ENCODE measurements at regions not wholly inside any gene's neighbourhood (a gene's known extent, or its start where the extent isn't known, plus 50 kb on each side); places are given as distances from the start of the nearest gene placed in this dataset.

- H3K4me1 ChIP-seq (ENCODE audit: insufficient read depth, low read length, severe bottlenecking), result no peaks in the 10 kb centered on the region
- H3K4me2 ChIP-seq (ENCODE audit: low read length), result no peak overlapping the region
- H3K27me3 ChIP-seq (ENCODE audit: insufficient read depth, low read length), result no peaks in the 10 kb centered on the region
- no peak overlapping the region for H3K9ac ChIP-seq (ENCODE audit: low read length)
- H3F3A ChIP-seq (ENCODE audit: insufficient read depth, low read length), result no peaks in the 10 kb centered on the region
- no peaks in the 10 kb centered on the region for H3K79me2 ChIP-seq (ENCODE audit: insufficient read depth, low read length)
- H4K20me1 ChIP-seq (ENCODE audit: insufficient read depth, low read length), result no peaks in the 10 kb centered on the region
- H2AFZ ChIP-seq (ENCODE audit: low read length), result no peak overlapping the region
- no peaks in the 10 kb centered on the region for H3K9me2 ChIP-seq (ENCODE audit: low read depth, low read length)
- TF ChIP-seq EZH2 (IDR thresholded peaks at IDR 0.05; ENCODE audit: borderline replicate concordance, low read length) (no peak), CTCF (IDR thresholded peaks at IDR 0.05; ENCODE audit: low read length) (no peak)
- H3K9me3 ChIP-seq (ENCODE audit: low read length), result no peaks in the 10 kb centered on the region
- H3K27ac ChIP-seq (ENCODE audit: low read depth, low read length, poor library complexity, severe bottlenecking), result no peak overlapping the region
- no peaks in the 10 kb centered on the region for H3K36me3 ChIP-seq (ENCODE audit: insufficient read depth, low read length)
- no peak overlapping the region for H3K4me3 ChIP-seq (ENCODE audit: low read depth, low read length, poor library complexity, severe bottlenecking)
Observed at GRCh38 chr20:40054311-40054710, 634.7 kb downstream of the MAFB start.

DNA sequence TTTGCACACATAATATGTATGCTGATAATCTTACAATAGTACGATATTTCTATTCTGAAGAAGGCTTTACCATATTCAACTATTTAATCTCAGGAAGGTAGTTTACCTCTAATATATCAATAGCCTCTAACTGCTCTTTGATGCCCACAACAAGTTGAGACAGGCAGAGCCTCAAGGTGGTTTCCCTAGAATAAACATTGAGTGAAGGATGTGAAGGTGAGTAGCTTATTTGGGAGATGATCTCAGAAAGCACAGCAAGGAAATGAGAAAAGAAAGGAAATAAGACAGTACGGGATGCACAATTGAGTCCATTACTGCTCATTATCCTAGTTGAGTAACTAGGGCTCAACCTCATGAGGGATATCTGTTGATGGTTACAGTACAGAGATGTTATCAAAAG, 638.4 kb downstream of the MAFB start:
- Histone ChIP-seq H3K4me2 (ENCODE audit: low read length) (no peak overlapping the region), H3K79me2 (ENCODE audit: insufficient read depth, low read length) (no peaks in the 10 kb centered on the region), H3K4me3 (ENCODE audit: low read depth, low read length, poor library complexity, severe bottlenecking) (no peak overlapping the region), H3K36me3 (ENCODE audit: insufficient read depth, low read length) (no peaks in the 10 kb centered on the region), H2AFZ (ENCODE audit: low read length) (no peak overlapping the region), H3K27me3 (ENCODE audit: insufficient read depth, low read length) (no peaks in the 10 kb centered on the region), H3F3A (ENCODE audit: insufficient read depth, low read length) (no peaks in the 10 kb centered on the region), H3K9me2 (ENCODE audit: low read depth, low read length) (no peaks in the 10 kb centered on the region), H4K20me1 (ENCODE audit: insufficient read depth, low read length) (no peaks in the 10 kb centered on the region), H3K9ac (ENCODE audit: low read length) (no peak overlapping the region), H3K27ac (ENCODE audit: low read depth, low read length, poor library complexity, severe bottlenecking) (no peak overlapping the region), H3K4me1 (ENCODE audit: insufficient read depth, low read length, severe bottlenecking) (no peaks in the 10 kb centered on the region), H3K9me3 (ENCODE audit: low read length) (no peaks in the 10 kb centered on the region)
- TF ChIP-seq EZH2 (IDR thresholded peaks at IDR 0.05; ENCODE audit: borderline replicate concordance, low read length), result no peak
- no peak for TF ChIP-seq CTCF (IDR thresholded peaks at IDR 0.05; ENCODE audit: low read length)

GRCh38 chr20:40049854-40050253, 639.2 kb downstream of the MAFB start:
- Histone ChIP-seq H3K4me3 (ENCODE audit: low read depth, low read length, poor library complexity, severe bottlenecking) (no peak overlapping the region), H3F3A (ENCODE audit: insufficient read depth, low read length) (no peaks in the 10 kb centered on the region), H3K36me3 (ENCODE audit: insufficient read depth, low read length) (no peaks in the 10 kb centered on the region), H3K9ac (ENCODE audit: low read length) (no peak overlapping the region), H3K27me3 (ENCODE audit: insufficient read depth, low read length) (no peaks in the 10 kb centered on the region), H3K79me2 (ENCODE audit: insufficient read depth, low read length) (no peaks in the 10 kb centered on the region), H2AFZ (ENCODE audit: low read length) (no peak overlapping the region), H3K4me2 (ENCODE audit: low read length) (no peak overlapping the region), H3K9me3 (ENCODE audit: low read length) (no peaks in the 10 kb centered on the region), H3K9me2 (ENCODE audit: low read depth, low read length) (no peaks in the 10 kb centered on the region), H3K27ac (ENCODE audit: low read depth, low read length, poor library complexity, severe bottlenecking) (no peak overlapping the region), H4K20me1 (ENCODE audit: insufficient read depth, low read length) (no peaks in the 10 kb centered on the region), H3K4me1 (ENCODE audit: insufficient read depth, low read length, severe bottlenecking) (no peaks in the 10 kb centered on the region)
- no peak for TF ChIP-seq EZH2 (IDR thresholded peaks at IDR 0.05; ENCODE audit: borderline replicate concordance, low read length)
- TF ChIP-seq CTCF (IDR thresholded peaks at IDR 0.05; ENCODE audit: low read length), result no peak
